Ecto neural progenitor cell (in vitro differentiated cells): ENCODE measurements at regions not wholly inside any gene's neighbourhood (a gene's known extent, or its start where the extent isn't known, plus 50 kb on each side); places are given as distances from the start of the nearest gene placed in this dataset.

Experiments used
- DNase-seq: peaks from one replicate; pipeline ENCODE4 v3.0.0-alpha.2; 2018; ENCODE audit warnings: low spot score

GRCh38 chr7:115081772-115082171 is 159.9 kb downstream of the MDFIC start:
- DNase-seq: no peak

- DNase-seq: no peak
These were observed 157.0 kb downstream of the MDFIC start for GRCh38 chr7:115078851-115079250.

GRCh38 chr7:115078386-115078785 is 156.5 kb downstream of the MDFIC start:
- DNase-seq: no peak

- no peak for DNase-seq
These were observed 148.4 kb downstream of the MDFIC start for GRCh38 chr7:115070311-115070710.
